HCT116 (cell line): ENCODE measurements at regions not wholly inside any gene's neighbourhood (a gene's known extent, or its start where the extent isn't known, plus 50 kb on each side); places are given as distances from the start of the nearest gene placed in this dataset.

Source experiments
- ATAC-seq: fragments of 200-7000 bp; cut with Tn5 transposase; 2 replicates; pipeline ENCODE4 v1.9.1; 2020; ENCODE audit warnings: mild to moderate bottlenecking, moderate library complexity
- BruUV-seq: library from RNA; stranded (reverse); fragments of 400-500 nt; replicated peaks from 2 replicates; lab custom pipeline; 2021; lab: Mats Ljungman, UMichigan
- CTCF ChIA-PET: fragments of 300-600 bp; sonication (Branson Sonifier 250); formaldehyde crosslinking; loops from one replicate; lab custom pipeline; 2021; ENCODE audit warnings: antibody characterized with exemption; lab: Charles Lee
- POLR2A ChIA-PET: fragments of 300-600, 350-600 bp; sonication (Branson Sonifier 250); formaldehyde crosslinking; loops from one replicate; lab custom pipeline; 2021; ENCODE audit warnings: antibody characterized with exemption; lab: Charles Lee
- RAD21 ChIA-PET, 2 experiments: fragments of 300-600 bp; sonication (Branson Sonifier 250); formaldehyde crosslinking; loops; one replicate each; lab custom pipeline; 2023; ENCODE audit warnings: low total read pairs in 2 of 2; ENCODE audit not compliant: uncharacterized antibody in 2 of 2, unreplicated experiment in 2 of 2, low non-redundant PET in 1 of 2; lab: Charles Lee
- DNase-seq: peaks from one replicate; pipeline ENCODE4 v3.0.0-alpha.2; 2010; ENCODE audit warnings: low read depth, low spot score
- H2AFZ ChIP-seq: fragments of 200-600 bp; shearing (Covaris generic), sonication (generic); 2 replicates; pipeline ENCODE4 v1.6.1; 2017; ENCODE audit warnings: low read depth, mixed run types, mixed read lengths, antibody characterized with exemption, low read length; ENCODE audit not compliant: poor library complexity, severe bottlenecking
- H3K27ac ChIP-seq: 2 replicates; pipeline ENCODE4 v1.5.1; 2012; ENCODE audit warnings: low read depth, low read length
- H3K27me3 ChIP-seq: fragments of 200-600 bp; sonication (generic); 2 replicates; pipeline ENCODE4 v1.6.1; 2016; ENCODE audit warnings: mixed run types, low read length, mixed read lengths; ENCODE audit not compliant: insufficient read depth
- H3K36me3 ChIP-seq, 2 experiments: fragments of 200-500 bp in 1 of 2; fragments of 200-600 bp in 1 of 2; sonication (Bioruptor generic) in 1 of 2; sonication (generic) in 1 of 2; 2 replicates each; pipeline versions ENCODE4 v1.5.1 to v1.6.1; 2014 to 2016; ENCODE audit warnings: low read length in 2 of 2, inconsistent platforms in 1 of 2, mixed read lengths in 1 of 2, mixed run types in 1 of 2; ENCODE audit not compliant: insufficient read depth in 2 of 2, control insufficient read depth in 1 of 2
- H3K4me1 ChIP-seq, 2 experiments: fragments of 200-600 bp in 1 of 2; sonication (generic) in 1 of 2; 2 replicates each; pipeline versions ENCODE4 v1.5.1 to v1.6.1; 2012 to 2017; ENCODE audit warnings: low read length in 2 of 2, inconsistent platforms in 1 of 2, mild to moderate bottlenecking in 1 of 2, mixed read lengths in 1 of 2, mixed run types in 1 of 2, moderate library complexity in 1 of 2; ENCODE audit not compliant: insufficient read depth in 2 of 2, control insufficient read depth in 1 of 2
- H3K4me2 ChIP-seq: fragments of 200-600 bp; sonication (generic); 2 replicates; pipeline ENCODE4 v1.6.1; 2017; ENCODE audit warnings: mixed run types, low read length, mixed read lengths
- H3K4me3 ChIP-seq, 2 experiments: fragments of 200-600 bp in 1 of 2; sonication (generic) in 1 of 2; replicated peaks in 1 of 2; 2 replicates each; pipeline ENCODE4 v1.5.1; 2011 to 2016; ENCODE audit warnings: low read length in 2 of 2, control low read depth in 1 of 2, low read depth in 1 of 2, mild to moderate bottlenecking in 1 of 2, mixed read lengths in 1 of 2, mixed run types in 1 of 2
- H3K79me2 ChIP-seq: fragments of 200-600 bp; sonication (generic); 2 replicates; pipeline ENCODE4 v1.6.1; 2017; ENCODE audit warnings: mild to moderate bottlenecking, mixed run types, low read length, moderate library complexity, mixed read lengths; ENCODE audit not compliant: insufficient read depth
- H3K9ac ChIP-seq: fragments of 200-600 bp; sonication (generic); 2 replicates; pipeline ENCODE4 v1.6.1; 2016; ENCODE audit warnings: low read length, mixed read lengths
- H3K9me2 ChIP-seq: fragments of 200-600 bp; sonication (generic), shearing (Covaris generic); 2 replicates; pipeline ENCODE4 v1.6.1; 2017; ENCODE audit warnings: mixed run types, mild to moderate bottlenecking, moderate library complexity; ENCODE audit not compliant: insufficient read depth
- H3K9me3 ChIP-seq, 2 experiments: fragments of 200-500 bp in 1 of 2; fragments of 200-600 bp in 1 of 2; sonication (Bioruptor generic) in 1 of 2; sonication (generic) in 1 of 2; 2 replicates each; pipeline ENCODE4 v1.6.1; 2014 to 2017; ENCODE audit warnings: low read length in 2 of 2, mixed read lengths in 2 of 2, inconsistent platforms in 1 of 2, low read depth in 1 of 2, mild to moderate bottlenecking in 1 of 2, mixed run types in 1 of 2, moderate library complexity in 1 of 2; ENCODE audit not compliant: control insufficient read depth in 1 of 2, insufficient read depth in 1 of 2
- H4K20me1 ChIP-seq: fragments of 200-600 bp; sonication (generic), shearing (Covaris generic); 2 replicates; pipeline ENCODE4 v1.6.1; 2017; ENCODE audit warnings: mixed run types, mild to moderate bottlenecking, moderate library complexity; ENCODE audit not compliant: insufficient read depth
- CBX3 ChIP-seq: IDR thresholded peaks from 2 replicates; pipeline ENCODE4 v1.6.1; 2012; ENCODE audit warnings: low read depth
- ELF1 ChIP-seq: IDR thresholded peaks from 2 replicates; pipeline ENCODE4 v1.6.1; 2012; ENCODE audit warnings: low read depth, borderline replicate concordance
- EZH2 ChIP-seq: fragments of 200-600 bp; sonication (generic); IDR thresholded peaks from 2 replicates; pipeline ENCODE4 v1.6.1; 2017; ENCODE audit warnings: antibody characterized with exemption, mixed run types
- EZH2phosphoT487 ChIP-seq: fragments of 200-600 bp; IDR thresholded peaks from 2 replicates; pipeline ENCODE4 v1.6.1; 2018; ENCODE audit warnings: antibody characterized with exemption, borderline replicate concordance
- FOSL1 ChIP-seq: IDR thresholded peaks from 2 replicates; pipeline ENCODE4 v1.6.1; 2012; ENCODE audit warnings: low read depth
- MAX ChIP-seq: IDR thresholded peaks from 2 replicates; pipeline ENCODE4 v1.6.1; 2012
- REST ChIP-seq: IDR thresholded peaks from 2 replicates; pipeline ENCODE4 v1.6.1; 2012; ENCODE audit warnings: low read depth
- YY1 ChIP-seq: IDR thresholded peaks from 2 replicates; pipeline ENCODE4 v1.6.1; 2011; ENCODE audit warnings: low read length, low read depth, moderate library complexity, mild to moderate bottlenecking; ENCODE audit not compliant: insufficient replicate concordance; ENCODE audit errors: extremely low read depth
- ZBTB33 ChIP-seq: IDR thresholded peaks from 2 replicates; pipeline ENCODE4 v1.6.1; 2011; ENCODE audit warnings: mild to moderate bottlenecking, low read length, moderate library complexity; ENCODE audit not compliant: insufficient replicate concordance; ENCODE audit errors: extremely low read depth
- ZFX ChIP-seq: fragments of 450-650 bp; IDR thresholded peaks from 2 replicates; pipeline ENCODE4 v1.6.1; 2017
- intact Hi-C: fragments of 100-400 bp; cut with micrococcal nuclease; formaldehyde crosslinking; loops from 2 replicates; pipeline ENCODE4 v1.10.0; 2022
- TF ChIP-seq, protein P1 (sequence below), 3 experiments: fragments of 200-600 bp in 1 of 3; sonication (generic) in 1 of 3; IDR thresholded peaks in 2 of 3; conservative IDR thresholded peaks in 1 of 3; 2 replicates each; pipeline ENCODE4 v1.5.1; 2012 to 2017; ENCODE audit warnings: low read depth in 2 of 3, low read length in 2 of 3, antibody characterized with exemption in 1 of 3, borderline replicate concordance in 1 of 3, control low read depth in 1 of 3, mild to moderate bottlenecking in 1 of 3, mixed read lengths in 1 of 3, mixed run types in 1 of 3, moderate library complexity in 1 of 3; ENCODE audit not compliant: insufficient read depth in 1 of 3

DNA sequence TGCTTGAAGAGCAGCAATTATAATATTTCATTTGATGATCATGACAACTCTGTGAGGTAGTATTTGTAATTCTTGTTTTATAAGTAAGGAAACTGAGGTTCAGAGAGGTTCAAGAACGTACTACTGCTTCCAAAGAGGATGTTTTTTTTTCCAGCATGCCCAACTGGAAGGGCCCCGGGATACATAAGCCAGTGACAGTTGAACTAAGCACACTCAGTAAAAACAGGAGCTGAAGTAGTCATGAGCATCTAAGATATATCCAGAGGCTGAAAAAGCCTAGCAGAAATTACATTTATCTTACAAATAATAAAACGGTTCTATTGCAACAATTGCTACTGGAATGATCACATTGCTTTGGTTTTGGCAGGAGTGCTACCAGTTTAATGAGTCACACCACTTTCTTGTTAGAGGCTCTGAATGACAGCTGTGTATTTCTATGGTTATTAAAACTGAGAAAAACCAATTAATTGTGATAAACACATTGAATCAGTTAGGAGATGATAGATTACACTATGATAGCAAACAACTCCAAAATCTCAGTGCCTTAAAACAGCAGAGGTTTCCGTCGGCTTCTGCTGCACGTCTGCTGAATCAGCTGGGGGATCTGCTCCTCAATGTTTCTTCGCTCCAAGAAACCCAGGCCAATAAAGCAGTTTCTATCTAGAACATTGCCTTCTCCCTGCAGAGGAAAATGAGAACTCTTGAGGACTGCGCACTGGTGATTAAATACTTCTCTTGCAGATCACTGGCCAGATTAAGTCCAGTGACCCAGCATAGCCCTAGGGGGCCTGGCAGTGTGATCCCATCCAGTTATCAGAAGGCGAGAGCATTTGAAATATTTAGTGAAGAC is 522.7 kb downstream of the PLPP3 start:
- RAD21 ChIA-PET, result no interaction called here
- H3K27ac ChIP-seq, result no peak overlapping the region
- H3K36me3 ChIP-seq, result no peaks in the 10 kb centered on the region
- POLR2A ChIA-PET, result no interaction called here
- intact Hi-C loops, result no loop called here
- CTCF ChIA-PET, result no interaction called here
- no peaks in the 10 kb centered on the region for H3K79me2 ChIP-seq
- no TSS peak for BruUV-seq
- no peak overlapping the region for H3K9ac ChIP-seq
- H4K20me1 ChIP-seq, result no peaks in the 10 kb centered on the region
- H3K4me3 ChIP-seq, result no peak overlapping the region
- ATAC-seq (no peak), DNase-seq (no peak)
- no peaks in the 10 kb centered on the region for H3K9me3 ChIP-seq
- no peak overlapping the region for H3K4me2 ChIP-seq
- no peak overlapping the region for H2AFZ ChIP-seq
- TF ChIP-seq EZH2, result no peak
- no peak for TF ChIP-seq ZFX
- H3K9me2 ChIP-seq, result no peaks in the 10 kb centered on the region
- no peaks in the 10 kb centered on the region for H3K4me1 ChIP-seq
- H3K27me3 ChIP-seq, result no peaks in the 10 kb centered on the region

- no TSS peak for BruUV-seq
- RAD21 ChIA-PET, result no interaction called here
- POLR2A ChIA-PET, result no interaction called here
- no peak for TF ChIP-seq EZH2phosphoT487
- no peak for TF ChIP-seq REST
- no peak for TF ChIP-seq YY1
- TF ChIP-seq ZFX, result no peak
- TF ChIP-seq ELF1, result no peak
- no peak for TF ChIP-seq CBX3
- TF ChIP-seq, protein P1, sequence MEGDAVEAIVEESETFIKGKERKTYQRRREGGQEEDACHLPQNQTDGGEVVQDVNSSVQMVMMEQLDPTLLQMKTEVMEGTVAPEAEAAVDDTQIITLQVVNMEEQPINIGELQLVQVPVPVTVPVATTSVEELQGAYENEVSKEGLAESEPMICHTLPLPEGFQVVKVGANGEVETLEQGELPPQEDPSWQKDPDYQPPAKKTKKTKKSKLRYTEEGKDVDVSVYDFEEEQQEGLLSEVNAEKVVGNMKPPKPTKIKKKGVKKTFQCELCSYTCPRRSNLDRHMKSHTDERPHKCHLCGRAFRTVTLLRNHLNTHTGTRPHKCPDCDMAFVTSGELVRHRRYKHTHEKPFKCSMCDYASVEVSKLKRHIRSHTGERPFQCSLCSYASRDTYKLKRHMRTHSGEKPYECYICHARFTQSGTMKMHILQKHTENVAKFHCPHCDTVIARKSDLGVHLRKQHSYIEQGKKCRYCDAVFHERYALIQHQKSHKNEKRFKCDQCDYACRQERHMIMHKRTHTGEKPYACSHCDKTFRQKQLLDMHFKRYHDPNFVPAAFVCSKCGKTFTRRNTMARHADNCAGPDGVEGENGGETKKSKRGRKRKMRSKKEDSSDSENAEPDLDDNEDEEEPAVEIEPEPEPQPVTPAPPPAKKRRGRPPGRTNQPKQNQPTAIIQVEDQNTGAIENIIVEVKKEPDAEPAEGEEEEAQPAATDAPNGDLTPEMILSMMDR (IDR thresholded peaks at IDR 0.05 in 2 of 3, conservative IDR thresholded peaks at IDR 0.05 in 1 of 3; ENCODE audit: borderline replicate concordance in 1 of 3, insufficient read depth in 1 of 3, low read depth in 2 of 3, low read length in 2 of 3), result no peak
- TF ChIP-seq MAX, result no peak
- TF ChIP-seq ZBTB33, result no peak
- TF ChIP-seq FOSL1, result no peak
Measured at GRCh38 chr1:56054959-56055358, 524.4 kb downstream of the PLPP3 start.

More at GRCh38 chr1:56054959-56055358, 524.4 kb downstream of the PLPP3 start:
- Histone ChIP-seq H3K36me3 (no peaks in the 10 kb centered on the region), H3K9ac (no peak overlapping the region), H3K9me2 (no peaks in the 10 kb centered on the region), H3K79me2 (no peaks in the 10 kb centered on the region), H3K4me1 (no peaks in the 10 kb centered on the region), H3K4me3 (no peak overlapping the region), H3K27ac (no peak overlapping the region), H3K27me3 (no peaks in the 10 kb centered on the region), H4K20me1 (no peaks in the 10 kb centered on the region), H3K9me3 (no peaks in the 10 kb centered on the region), H2AFZ (no peak overlapping the region), H3K4me2 (no peak overlapping the region)
- ATAC-seq (no peak), DNase-seq (no peak)
- intact Hi-C loops, result no loop called here
- CTCF ChIA-PET, result no interaction called here
